NB4 (cell line): ENCODE measurements at regions not wholly inside any gene's neighbourhood (a gene's known extent, or its start where the extent isn't known, plus 50 kb on each side); places are given as distances from the start of the nearest gene placed in this dataset.
"Not testable (repeated sequence)": the region's sequence is repeated elsewhere in the genome, so short reads cannot be mapped to it uniquely, and the experiment has no call there.

Experiments used
- DNase-seq: peaks from one replicate; pipeline ENCODE4 v3.0.0; 2010; ENCODE audit warnings: low read depth
- H3K4me3 ChIP-seq: one replicate; pipeline ENCODE4 v1.5.1; 2011; ENCODE audit warnings: mild to moderate bottlenecking, low read depth, low read length, moderate library complexity
- MYC ChIP-seq: IDR thresholded peaks from 2 replicates; pipeline ENCODE4 v1.6.1; 2011; ENCODE audit warnings: low read depth, low read length
- POLR2A ChIP-seq: IDR thresholded peaks from 2 replicates; pipeline ENCODE4 v1.6.1; 2011; ENCODE audit warnings: mild to moderate bottlenecking; ENCODE audit not compliant: insufficient read length; ENCODE audit errors: extremely low read depth
- TF ChIP-seq, protein P1 (sequence below): IDR thresholded peaks from one replicate; pipeline ENCODE4 v1.5.1; 2012; ENCODE audit warnings: low read depth, low read length
- TF ChIP-seq, protein P2 (sequence below): IDR thresholded peaks from 2 replicates; pipeline ENCODE4 v1.6.1; 2011; ENCODE audit warnings: low read depth, low read length

DNA sequence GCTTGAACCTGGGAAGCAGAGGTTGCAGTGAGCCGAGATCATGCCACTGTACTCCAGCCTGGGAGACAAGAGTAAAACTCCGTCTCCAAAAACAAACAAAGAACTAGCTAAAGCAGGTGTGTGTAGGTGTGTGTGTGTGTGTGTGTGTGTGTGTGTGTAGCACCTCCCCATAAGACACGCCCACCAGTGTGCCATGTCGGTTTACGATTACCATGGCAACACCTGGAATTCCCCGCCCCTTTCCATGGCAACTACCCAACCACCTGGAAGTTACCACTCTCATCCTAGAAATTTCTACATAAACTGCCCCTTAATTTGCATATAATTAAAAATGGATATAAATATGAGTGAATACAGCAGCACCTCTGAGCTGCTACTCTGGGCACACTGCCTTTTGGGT lies 80.9 kb upstream of the ADGRE5 start:
- H3K4me3 ChIP-seq = no peak overlapping the region
- no peak for TF ChIP-seq MYC
- TF ChIP-seq, protein P1, sequence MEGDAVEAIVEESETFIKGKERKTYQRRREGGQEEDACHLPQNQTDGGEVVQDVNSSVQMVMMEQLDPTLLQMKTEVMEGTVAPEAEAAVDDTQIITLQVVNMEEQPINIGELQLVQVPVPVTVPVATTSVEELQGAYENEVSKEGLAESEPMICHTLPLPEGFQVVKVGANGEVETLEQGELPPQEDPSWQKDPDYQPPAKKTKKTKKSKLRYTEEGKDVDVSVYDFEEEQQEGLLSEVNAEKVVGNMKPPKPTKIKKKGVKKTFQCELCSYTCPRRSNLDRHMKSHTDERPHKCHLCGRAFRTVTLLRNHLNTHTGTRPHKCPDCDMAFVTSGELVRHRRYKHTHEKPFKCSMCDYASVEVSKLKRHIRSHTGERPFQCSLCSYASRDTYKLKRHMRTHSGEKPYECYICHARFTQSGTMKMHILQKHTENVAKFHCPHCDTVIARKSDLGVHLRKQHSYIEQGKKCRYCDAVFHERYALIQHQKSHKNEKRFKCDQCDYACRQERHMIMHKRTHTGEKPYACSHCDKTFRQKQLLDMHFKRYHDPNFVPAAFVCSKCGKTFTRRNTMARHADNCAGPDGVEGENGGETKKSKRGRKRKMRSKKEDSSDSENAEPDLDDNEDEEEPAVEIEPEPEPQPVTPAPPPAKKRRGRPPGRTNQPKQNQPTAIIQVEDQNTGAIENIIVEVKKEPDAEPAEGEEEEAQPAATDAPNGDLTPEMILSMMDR = no peak
- TF ChIP-seq POLR2A = no peak
- TF ChIP-seq, protein P2, sequence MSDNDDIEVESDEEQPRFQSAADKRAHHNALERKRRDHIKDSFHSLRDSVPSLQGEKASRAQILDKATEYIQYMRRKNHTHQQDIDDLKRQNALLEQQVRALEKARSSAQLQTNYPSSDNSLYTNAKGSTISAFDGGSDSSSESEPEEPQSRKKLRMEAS = no peak
- no peak for DNase-seq

DNA sequence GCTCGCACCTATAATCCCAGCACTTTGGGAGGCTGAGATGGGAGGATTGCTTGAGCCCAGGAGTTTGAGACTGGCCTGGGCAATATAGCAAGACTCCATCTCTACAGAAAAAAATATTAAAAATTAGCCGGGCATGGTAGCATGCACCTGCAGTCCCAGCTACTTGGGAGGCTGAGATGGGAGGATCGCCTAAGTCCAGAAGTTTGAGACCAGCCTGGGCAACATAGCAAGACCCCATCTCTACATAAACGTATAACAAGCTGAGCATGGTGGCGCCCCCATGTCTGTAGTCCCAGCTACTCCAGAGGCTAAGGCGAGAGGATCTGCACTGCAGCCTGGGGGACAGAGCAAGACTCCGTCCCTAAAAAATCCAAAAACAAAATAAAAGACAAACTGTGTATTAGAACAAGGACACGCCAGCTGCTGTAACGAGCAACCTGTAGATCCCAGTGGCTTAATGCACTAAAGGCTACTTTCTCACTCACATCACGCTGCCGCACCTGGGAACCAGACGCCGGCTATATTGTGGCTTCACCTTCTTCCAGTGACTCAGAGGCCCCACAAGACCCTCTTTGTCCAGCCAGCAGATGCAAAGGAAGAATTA lies 81.9 kb upstream of the ADGRE5 start:
- not testable (repeated sequence) for H3K4me3 ChIP-seq, DNase-seq

DNA sequence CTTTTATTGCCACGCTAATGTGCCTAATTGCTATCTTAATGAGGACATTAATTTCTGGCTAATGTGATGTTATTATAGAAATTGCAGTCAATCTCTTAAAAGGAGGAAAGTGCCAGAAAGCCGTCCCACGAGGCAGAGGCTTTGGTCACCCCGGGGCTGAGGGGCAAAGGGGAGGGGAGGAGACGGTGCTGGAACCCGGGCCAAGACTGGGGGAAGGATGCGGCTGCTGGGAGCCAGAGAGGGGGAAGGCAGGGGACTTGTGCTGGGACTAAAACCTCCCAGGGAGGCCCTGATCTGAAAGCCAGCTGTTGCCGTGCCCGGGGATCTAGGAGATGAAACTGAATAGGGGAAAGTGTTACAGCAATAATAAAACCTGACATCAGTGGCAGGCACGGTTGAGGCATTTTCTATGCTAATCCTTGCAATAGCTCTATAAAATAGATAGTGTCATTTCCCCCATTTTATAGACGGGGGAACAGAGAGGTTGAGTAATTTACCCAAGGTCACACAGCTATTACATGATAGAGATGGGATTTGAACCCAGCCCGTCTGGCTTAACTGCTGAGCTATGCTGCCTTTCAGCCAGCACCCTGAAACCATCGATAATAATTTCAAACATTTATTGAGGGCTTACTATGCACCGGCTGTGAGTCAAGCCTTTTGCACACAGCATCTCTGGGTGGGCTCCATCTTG lies 83.2 kb upstream of the ADGRE5 start:
- DNase-seq, H3K4me3 ChIP-seq: not testable (repeated sequence)

DNA sequence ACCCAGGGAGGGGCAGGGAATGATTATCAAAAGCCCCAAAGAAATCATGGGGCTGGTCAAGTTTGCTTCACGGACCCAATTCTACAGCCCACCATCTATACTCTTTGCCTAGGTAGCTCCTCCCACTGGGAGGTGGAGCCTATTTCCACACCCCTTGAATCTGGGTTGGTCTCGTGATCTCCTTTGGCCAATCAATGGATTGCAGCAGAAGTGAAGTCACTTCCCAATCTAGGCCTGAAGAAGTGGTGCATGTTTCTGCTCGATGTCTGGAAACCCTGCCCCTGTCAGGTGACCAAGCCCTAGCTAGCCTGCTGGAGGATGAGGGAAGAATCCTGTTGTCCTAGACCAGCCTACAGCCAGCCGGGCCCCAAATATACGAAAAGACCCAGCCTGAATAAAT lies 86.3 kb upstream of the ADGRE5 start:
- not testable (repeated sequence) for H3K4me3 ChIP-seq
- peak; percentile 33 for DNase-seq

DNA sequence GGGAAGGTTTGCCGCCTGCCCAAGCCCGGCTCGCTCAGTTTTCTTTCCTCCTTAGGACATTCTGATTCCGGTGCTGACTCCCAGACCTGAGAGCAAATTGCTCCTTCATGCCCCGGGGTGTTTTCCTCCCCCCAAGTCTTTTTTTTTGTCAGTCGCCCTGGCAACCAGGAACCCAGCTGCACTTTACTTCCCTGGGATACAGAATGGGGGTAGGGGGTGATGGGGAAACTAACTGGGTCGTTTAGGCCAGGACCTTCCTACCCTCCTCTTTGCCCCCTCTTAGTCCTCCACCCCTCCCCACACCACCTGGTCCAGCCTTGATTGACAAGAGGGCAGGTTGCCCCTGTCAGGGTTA lies 87.5 kb upstream of the ADGRE5 start:
- not testable (repeated sequence) for H3K4me3 ChIP-seq, DNase-seq

DNA sequence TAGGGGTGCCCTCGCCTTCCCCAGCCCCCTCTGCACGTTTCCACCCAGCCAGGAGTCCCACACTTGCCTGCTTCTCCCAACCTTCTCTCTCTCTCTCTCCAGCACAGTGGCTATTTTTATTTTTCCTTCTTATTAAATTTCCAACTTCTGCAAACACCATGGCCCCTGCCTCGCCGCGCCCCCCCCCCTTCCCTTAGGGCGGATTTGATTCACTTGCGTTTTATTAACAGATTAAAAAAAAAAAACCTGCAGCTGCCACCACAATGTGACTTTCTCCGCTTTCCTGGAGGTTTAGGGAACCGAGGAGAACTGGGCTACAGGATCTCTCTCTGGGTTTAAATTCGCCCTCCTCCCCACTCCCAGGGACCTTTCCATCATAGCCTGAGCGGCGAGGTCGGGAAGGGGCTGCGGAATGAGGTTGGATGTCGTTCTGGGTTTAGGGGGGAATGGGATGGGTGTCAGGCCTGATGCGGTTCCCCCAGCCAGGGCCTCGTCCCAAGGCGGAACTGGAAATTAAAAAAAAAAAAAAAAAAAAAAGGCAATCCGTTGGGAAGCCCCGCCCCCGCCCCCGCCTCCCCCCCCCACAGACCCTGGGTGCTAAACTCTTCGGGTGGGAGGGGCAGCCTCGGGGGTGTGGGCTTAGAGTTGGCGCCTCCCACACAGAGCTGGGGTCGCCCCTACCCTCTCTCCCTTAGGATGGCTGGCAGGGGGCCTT lies 87.3 kb upstream of the ADGRL1 start:
- not testable (repeated sequence) for DNase-seq, H3K4me3 ChIP-seq

DNA sequence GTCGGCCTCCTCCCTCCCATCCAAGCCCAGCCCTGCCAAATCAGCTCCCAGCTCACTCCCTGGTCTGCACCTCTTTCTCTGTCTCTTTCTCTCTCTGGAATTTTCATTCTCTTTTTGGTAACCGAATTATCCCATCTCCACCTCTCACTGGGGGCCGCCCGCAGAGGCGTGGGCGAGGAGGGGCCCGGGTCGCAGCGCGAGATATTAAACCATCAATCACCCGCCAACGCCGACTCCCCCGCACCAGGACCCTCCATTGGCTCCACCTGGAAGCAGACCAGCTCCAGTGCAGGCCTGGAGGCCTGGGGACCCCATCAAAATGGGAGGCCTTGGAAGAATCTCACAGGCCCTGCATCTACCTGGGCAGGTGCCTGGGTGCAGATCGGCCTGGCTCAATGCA lies 83.8 kb upstream of the ADGRL1 start:
- H3K4me3 ChIP-seq, DNase-seq: not testable (repeated sequence)

DNA sequence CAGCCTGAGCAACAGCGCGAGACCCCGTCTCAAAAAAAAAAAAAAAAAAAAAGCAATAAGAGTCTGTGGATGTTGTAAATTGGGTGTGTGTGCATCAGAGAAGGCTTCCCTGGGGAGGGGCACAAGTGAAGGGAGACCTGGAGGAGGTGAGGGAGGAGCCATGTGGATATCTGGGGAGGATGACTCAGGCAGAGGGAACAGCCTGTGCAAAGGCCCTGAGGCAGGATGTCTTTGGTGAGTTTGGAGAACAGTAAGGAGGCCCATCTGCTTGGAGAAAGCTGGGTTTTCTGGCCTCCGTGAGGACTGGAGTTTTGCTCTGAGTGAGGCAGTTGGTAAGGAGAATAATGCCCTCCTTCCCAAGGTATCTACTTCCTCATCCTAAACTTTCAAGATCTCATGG lies 81.9 kb upstream of the ADGRL1 start:
- not testable (repeated sequence) for DNase-seq, H3K4me3 ChIP-seq

DNA sequence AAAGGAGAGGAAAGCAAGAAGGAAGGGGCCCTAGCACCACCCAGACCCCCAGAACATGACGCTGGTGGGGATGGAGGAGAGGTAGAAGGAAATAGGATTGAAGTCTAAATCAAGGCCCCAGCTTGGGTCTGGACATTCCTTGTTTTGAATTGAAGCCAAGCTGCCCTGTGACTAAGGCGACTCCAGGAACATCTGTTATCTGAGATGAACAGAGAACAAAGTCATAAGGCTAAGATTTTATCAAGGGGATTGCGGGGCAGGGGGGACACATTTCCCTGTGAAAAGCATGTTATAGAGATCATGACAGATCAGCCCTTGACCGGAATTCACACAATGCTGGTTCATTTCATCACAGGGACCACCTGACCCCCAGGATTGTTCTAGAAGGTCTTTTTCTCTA lies 80.6 kb upstream of the ADGRL1 start:
- not testable (repeated sequence) for H3K4me3 ChIP-seq, DNase-seq

DNA sequence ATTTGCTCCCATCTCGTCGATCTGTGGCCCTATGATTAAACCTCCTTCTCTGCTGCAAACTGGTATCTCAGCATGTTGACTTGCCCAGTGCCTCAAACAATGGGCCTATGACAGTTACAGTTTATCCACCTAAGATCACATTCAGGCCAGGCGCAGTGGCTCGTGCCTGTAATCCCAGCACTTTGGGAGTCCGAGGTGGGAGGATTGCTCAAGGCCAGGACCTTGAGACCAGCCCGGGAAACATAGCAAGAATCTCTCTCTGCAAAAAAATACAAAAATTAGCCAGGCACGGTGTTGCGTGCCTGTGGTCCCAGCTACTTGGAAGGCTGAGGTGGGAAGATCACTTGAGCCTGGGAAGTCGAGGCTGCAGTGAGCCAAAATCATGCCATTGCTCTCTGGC lies 79.8 kb upstream of the ADGRL1 start:
- not testable (repeated sequence) for H3K4me3 ChIP-seq

DNA sequence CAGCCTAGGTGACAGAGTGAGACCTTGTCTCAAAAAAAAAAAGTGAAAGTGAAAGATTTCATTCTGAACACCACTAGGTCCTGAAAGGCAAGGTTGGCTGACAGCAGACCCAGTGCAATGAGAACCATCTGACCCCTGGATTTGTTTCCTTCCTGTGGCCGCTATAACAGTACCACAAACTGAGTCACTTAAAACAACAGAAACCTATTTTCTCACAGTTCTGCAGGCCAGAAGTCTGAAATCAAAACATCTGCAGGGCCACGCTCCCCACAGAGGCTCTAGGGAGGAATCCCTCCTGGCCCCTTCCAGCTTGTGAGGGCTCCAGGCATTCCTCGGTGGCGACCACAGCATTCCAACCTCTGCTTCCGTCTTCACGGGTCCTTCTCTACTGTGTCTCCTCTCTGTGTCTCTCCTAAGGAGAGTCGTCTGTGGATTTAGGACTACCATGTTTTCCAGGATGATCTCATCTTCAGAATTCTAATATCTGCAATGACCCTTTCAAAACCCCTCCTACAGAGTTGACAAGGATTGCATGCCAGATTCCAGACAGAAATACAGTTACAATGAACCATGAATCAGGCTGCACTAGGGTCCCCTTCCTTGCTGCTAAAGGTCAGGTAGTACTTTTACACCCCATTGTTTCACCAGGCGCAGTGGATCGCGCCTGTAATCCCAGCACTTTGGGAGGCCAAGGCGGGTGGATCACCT lies 78.0 kb upstream of the ADGRL1 start:
- H3K4me3 ChIP-seq = not testable (repeated sequence)
- DNase-seq = peak; percentile 32

More for the DNA sequence above, 79.8 kb upstream of the ADGRL1 start:
- not testable (repeated sequence) for DNase-seq

DNA sequence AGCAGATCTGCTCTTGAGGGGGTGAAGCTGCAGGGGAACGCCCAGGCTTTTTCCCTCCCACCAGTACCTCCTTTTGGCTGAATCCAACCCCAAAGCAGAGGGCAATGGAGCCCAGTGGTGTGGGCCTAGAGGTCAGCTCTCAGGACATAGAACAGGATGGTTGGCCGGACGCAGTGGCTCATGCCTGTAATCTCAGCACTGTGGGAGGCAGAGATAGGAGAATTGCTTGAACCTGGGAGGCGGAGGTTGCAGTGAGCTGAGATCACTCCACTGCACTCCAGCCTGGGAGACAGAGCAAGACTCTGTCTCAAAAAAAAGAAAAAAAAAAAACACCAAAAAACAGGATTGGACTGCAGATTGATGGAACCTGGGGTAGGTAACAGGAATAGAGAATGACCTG lies 73.3 kb upstream of the ADGRL1 start:
- not testable (repeated sequence) for DNase-seq, H3K4me3 ChIP-seq
